ENCODE measurements at regions not wholly inside any gene's neighbourhood (a gene's known extent, or its start where the extent isn't known, plus 50 kb on each side); places are given as distances from the start of the nearest gene placed in this dataset.

DNA sequence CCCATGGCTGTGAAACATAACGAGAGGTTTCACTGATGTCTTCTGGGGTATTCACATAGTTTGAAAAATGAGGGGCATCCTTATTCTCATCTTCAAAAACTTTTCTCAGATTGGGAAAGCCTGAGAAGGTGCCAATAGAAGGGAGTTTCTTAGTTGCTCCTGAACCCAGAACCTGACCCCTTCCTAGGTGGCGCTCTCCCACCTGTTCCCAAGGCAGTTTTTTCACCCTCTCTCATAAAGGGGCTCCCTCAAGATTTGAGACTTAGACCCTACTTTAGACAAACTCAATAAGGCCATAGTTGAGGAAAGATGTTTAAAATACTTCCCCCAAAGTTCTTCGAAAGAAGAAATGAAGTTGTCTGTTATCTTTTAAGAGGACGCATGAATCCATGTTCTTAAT lies 142.2 kb downstream of the FGF9 start:
- ATAC-seq = no peak
- no peaks in the 10 kb centered on the region for H3K27me3 ChIP-seq
- no peak overlapping the region for H3K27ac ChIP-seq
- no peaks in the 10 kb centered on the region for H3K9me3 ChIP-seq
- TF ChIP-seq POLR2A (IDR thresholded peaks at IDR 0.05) (no peak), CTCF (IDR thresholded peaks at IDR 0.05) (no peak), EP300 (IDR thresholded peaks at IDR 0.05) (no peak), POLR2AphosphoS5 (IDR thresholded peaks at IDR 0.05) (no peak)
- H3K36me3 ChIP-seq = no peaks in the 10 kb centered on the region
- no peak overlapping the region for H3K4me3 ChIP-seq
- no peaks in the 10 kb centered on the region for H3K4me1 ChIP-seq
- WGBS, 2 donors (ENCODE audit: low coverage in 1 of 2) = 87 to 89% methylated on average over 3 of the region's 4 CpGs

DNA sequence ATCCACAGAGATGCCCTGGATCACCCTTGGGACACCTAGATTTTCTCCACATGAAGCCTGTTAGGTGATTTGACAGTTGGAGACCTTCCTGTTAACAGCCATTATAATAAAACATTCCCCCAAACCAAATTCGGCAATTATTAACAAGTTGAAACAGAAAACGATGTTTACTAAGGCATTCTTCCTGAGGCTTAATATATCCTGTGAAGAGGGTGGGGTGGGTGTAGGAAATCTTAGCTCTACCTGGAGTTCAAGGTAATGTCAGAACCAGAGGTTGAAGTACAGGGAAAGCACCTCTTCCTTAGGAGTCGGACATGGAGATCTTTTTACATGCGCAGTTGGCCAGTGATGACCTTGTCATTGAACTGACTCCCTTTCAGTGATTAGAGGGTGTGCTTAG lies 143.0 kb downstream of the FGF9 start:
- TF ChIP-seq POLR2AphosphoS5 (IDR thresholded peaks at IDR 0.05) (no peak), POLR2A (IDR thresholded peaks at IDR 0.05) (no peak), EP300 (IDR thresholded peaks at IDR 0.05) (no peak), CTCF (IDR thresholded peaks at IDR 0.05) (no peak)
- no peak for ATAC-seq
- no peaks in the 10 kb centered on the region for H3K9me3 ChIP-seq
- H3K4me3 ChIP-seq = no peak overlapping the region
- 62 to 100% methylated on average over 3 to 4 of the region's 4 CpGs for WGBS, 2 donors (ENCODE audit: low coverage in 1 of 2)
- H3K27me3 ChIP-seq = no peaks in the 10 kb centered on the region
- H3K4me1 ChIP-seq = no peaks in the 10 kb centered on the region
- no peaks in the 10 kb centered on the region for H3K36me3 ChIP-seq
- H3K27ac ChIP-seq = no peak overlapping the region

DNA sequence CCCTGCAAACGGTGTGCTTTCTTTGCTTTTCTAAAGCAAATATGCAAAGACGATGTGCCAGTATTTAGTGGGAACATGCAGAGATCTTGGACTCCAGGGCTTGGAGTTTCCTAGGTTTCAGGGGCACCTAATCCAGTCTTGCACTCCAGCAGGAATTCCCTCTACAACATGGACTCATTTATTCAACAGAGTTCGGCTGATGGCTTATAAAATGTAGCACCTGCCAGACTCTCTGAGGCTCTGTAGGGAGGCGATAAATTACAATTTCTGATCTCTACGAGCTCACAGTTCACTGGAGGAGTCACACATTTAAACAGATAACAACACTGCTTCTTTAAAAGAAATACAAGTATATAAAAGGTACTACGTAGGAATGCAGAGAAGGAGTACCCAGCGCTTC lies 143.7 kb downstream of the FGF9 start:
- no peaks in the 10 kb centered on the region for H3K4me1 ChIP-seq
- no peaks in the 10 kb centered on the region for H3K27me3 ChIP-seq
- no peaks in the 10 kb centered on the region for H3K9me3 ChIP-seq
- no peaks in the 10 kb centered on the region for H3K36me3 ChIP-seq
- no peak for ATAC-seq
- H3K27ac ChIP-seq = no peak overlapping the region
- 67 to 81% methylated on average over 6 to 7 of the region's 7 CpGs for WGBS, 2 donors (ENCODE audit: low coverage in 1 of 2)
- no peak overlapping the region for H3K4me3 ChIP-seq
- TF ChIP-seq CTCF (IDR thresholded peaks at IDR 0.05) (no peak), EP300 (IDR thresholded peaks at IDR 0.05) (no peak), POLR2AphosphoS5 (IDR thresholded peaks at IDR 0.05) (no peak), POLR2A (IDR thresholded peaks at IDR 0.05) (no peak)

DNA sequence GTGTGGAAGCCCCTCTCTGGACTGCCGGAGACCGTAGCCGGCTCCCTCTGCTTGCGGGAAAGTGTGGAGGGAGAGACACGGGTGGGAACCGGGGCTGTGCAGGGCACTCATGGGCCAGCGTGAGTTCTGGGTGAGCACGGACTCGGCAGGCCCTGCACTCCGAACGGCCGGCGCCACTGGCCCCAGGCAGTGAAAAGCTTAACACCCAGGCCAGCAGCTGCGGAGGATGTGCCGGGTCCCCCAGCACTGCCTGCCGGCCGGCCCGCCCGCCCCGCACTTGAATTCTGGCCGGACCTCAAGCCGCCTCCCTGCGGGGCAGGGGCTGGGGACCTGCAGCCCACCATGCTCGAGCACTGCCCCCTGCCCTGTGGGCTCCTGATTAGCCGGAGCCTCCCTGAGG lies 147.0 kb downstream of the FGF9 start:
- no peak overlapping the region for H3K27ac ChIP-seq
- no CpG with 5 or more reads among the region's 25 CpGs for WGBS, 2 donors (ENCODE audit: low coverage in 1 of 2)
- TF ChIP-seq POLR2A (IDR thresholded peaks at IDR 0.05) (no peak), POLR2AphosphoS5 (IDR thresholded peaks at IDR 0.05) (no peak), EP300 (IDR thresholded peaks at IDR 0.05) (no peak), CTCF (IDR thresholded peaks at IDR 0.05) (no peak)
- H3K4me1 ChIP-seq = no peaks in the 10 kb centered on the region
- no peak for ATAC-seq
- no peak overlapping the region for H3K4me3 ChIP-seq
- no peaks in the 10 kb centered on the region for H3K27me3 ChIP-seq
- H3K9me3 ChIP-seq = no peaks in the 10 kb centered on the region
- H3K36me3 ChIP-seq = no peaks in the 10 kb centered on the region

GRCh38 chr13:21822029-21822428 lies 151.2 kb downstream of the FGF9 start:
- WGBS, 2 donors (ENCODE audit: low coverage in 1 of 2) = 31 to 46% methylated on average over 3 to 4 of the region's 4 CpGs
- ATAC-seq = no peak
- H3K36me3 ChIP-seq = no peaks in the 10 kb centered on the region
- H3K27ac ChIP-seq = no peak overlapping the region
- TF ChIP-seq POLR2AphosphoS5 (IDR thresholded peaks at IDR 0.05) = no peak
- no peak for TF ChIP-seq EP300 (IDR thresholded peaks at IDR 0.05)
- TF ChIP-seq POLR2A (IDR thresholded peaks at IDR 0.05) = no peak
- no peak for TF ChIP-seq CTCF (IDR thresholded peaks at IDR 0.05)
- H3K27me3 ChIP-seq = no peaks in the 10 kb centered on the region
- peaks cover 0 to 20% (median 3%) of the 10 kb centered on the region in 3 donors for H3K4me1 ChIP-seq
- H3K9me3 ChIP-seq = no peaks in the 10 kb centered on the region
- H3K4me3 ChIP-seq = no peak overlapping the region

All from gastroesophageal sphincter (tissue), 4 donors.